Left hindlimb (tissue), 1 donor: ENCODE measurements at regions not wholly inside any gene's neighbourhood (a gene's known extent, or its start where the extent isn't known, plus 50 kb on each side); places are given as distances from the start of the nearest gene placed in this dataset.
"Not testable (repeated sequence)": the region's sequence is repeated elsewhere in the genome, so short reads cannot be mapped to it uniquely, and the experiment has no call there.

Source experiments
- DNase-seq: peaks from one replicate; pipeline ENCODE4 v3.0.0-alpha.2; 2018

DNA sequence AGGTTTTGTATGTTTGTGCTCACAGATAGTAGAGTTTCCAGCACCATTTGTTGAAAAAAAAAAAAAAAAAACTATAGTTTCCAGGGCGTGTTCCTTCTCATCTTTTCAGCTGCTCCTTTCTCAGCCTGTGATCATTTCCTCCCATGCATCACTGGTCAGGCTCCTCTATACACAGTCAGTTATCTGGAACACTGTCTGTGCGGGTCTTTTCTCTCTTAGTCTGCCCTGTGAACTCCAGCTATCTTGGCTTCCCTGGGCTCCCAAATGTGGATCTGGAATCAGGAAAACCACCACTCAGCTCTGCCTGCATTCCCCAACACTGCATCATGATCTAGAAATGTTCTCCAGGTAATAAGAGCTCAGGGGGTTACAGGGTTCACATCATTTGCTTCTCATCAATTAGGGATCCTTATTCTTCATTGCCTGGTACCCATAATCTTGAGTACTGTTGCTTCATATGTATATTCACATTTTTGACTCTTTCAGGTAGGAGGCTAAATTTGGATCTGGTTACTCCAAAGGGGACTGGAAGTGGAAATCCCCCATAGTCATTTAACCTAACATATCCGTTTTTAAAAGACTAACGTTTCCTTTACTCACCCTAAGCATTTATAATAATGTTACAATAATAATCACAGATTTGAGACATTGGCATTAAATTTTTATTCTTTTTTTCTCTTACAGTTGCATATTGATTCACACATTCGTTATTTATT is 221.8 kb upstream of the KLF3 start:
- DNase-seq, result no peak

DNA sequence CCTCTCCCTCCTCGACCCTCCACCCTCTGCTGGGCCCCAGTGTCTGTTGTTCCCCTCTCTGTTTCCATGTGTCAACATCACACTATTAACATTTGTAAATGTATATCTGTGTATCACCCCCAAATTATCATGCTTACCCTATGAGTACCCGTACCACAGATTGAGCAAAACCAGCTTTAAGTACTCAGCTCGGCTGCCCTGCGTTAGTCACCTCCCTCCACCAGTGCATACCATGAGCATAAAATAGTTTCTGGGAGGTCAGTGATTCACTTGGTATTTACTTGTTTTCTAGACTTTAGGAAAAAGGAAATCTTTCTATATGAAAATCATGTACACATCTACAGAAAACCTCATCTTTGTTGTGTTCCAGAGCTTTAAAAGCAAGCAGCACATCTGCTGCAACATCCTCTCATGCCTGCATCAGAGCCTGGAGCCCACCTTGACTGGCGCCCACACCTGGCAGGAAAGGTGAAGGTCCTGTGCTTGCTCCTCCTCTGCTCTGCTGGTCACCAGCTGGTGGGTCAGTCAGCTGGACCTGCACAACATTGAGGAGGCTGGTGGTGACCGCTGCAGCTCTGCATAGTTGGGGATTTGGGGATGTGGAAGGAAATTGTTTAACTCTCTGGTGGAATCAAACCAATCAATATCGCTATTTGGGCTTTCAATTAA is 214.4 kb upstream of the KLF3 start:
- DNase-seq, result no peak

DNA sequence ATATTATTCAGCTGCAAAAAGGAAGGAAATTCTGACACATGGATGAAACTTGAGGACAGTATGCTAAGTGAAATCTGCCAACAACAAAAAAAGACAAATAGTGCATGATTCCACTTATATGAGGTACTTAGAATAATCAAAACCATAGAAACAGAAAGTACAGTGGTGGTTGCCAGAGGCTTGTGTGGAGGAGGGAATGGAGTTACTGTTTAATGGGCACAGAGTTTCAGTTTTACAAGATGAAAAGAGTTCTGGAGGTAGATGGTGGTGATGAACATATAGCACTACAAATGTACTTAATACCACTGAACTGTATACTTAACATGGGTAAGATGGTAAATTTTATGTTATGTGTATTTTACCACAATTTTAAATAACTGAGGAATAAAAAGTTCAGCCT is 212.0 kb upstream of the KLF3 start:
- DNase-seq, result no peak

DNA sequence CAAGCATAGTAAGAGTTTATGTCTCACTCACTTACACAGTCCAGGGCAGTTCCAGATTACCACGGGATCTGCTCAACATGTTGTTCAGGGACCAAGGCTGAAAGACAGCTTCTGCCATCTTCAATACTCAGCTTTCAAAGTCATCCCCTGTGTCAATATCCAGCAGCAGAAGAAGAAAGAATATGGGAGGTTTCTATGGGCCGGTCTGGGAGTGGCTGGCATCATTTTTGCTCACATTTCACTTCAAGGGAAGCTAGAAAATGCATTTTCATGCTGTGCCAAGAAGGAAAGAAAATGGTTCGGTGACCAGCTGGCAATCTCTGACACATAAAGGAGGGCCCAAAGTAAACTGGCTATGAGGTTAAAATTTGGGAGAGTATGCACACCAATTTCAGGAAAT is 211.5 kb upstream of the KLF3 start:
- no peak for DNase-seq

GRCh38 chr4:38453253-38453881 is 210.6 kb upstream of the KLF3 start:
- no peak for DNase-seq

GRCh38 chr4:38454284-38454683 is 209.7 kb upstream of the KLF3 start:
- no peak for DNase-seq

DNA sequence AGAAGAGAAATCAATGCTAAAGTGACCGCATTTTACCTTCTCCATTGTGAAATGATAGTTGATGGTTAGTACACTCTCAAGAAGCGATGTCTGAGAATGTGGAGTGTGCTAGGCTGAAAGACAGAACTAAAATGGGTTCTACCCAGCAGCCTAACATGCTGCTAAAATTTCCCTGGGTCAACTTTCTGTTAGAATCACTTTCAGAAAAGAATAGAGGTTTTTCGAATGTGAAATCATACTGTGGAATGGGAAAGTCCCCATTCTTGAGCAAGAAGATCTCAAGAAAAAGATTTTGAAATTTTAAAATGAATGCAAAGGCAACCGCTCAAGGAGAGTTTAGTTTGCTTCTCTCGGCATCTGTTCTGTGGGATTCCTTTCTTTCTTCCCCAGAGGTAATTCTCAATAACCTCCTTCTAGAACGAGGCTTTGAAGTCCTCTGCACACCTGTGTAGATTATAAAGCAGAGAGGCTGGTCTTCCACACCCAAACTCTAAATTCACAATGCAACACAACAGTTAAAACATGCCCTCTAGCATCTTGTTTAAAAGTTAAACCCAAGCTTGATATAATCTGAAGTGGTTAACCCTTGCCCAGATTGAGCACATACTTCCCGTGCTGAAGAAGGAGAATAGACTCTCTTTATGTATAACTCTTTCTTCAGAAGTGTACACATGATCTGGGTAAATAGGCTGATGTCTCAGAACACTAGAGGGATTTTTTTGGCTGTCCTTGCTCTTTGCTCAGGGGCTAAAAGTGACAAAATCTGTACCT is 208.7 kb upstream of the KLF3 start:
- no peak for DNase-seq

DNA sequence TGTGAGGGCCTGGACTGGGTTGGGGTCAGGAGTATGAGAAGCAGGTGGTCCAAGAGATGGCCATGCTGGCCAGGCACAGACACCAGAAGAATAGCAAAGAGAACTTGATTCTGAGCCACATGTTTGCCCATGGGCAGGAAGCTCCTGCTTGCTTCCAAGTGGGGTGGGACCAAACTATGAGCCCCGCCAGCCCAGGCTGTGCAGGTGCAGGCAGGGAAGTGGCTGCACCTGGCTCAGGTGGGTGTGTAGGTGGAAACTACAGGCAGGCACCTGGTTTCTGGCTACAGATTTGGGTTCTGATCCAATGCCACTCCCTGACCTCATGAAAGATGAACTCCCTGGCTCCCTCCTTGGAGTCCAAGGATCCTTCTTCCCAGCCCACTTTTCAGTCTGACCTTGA is 207.9 kb upstream of the KLF3 start:
- no peak for DNase-seq

- no peak for DNase-seq
Measured at GRCh38 chr4:38461342-38461741, 202.7 kb upstream of the KLF3 start.

- DNase-seq, result no peak
Measured at GRCh38 chr4:38462367-38463055, 201.5 kb upstream of the KLF3 start.

DNA sequence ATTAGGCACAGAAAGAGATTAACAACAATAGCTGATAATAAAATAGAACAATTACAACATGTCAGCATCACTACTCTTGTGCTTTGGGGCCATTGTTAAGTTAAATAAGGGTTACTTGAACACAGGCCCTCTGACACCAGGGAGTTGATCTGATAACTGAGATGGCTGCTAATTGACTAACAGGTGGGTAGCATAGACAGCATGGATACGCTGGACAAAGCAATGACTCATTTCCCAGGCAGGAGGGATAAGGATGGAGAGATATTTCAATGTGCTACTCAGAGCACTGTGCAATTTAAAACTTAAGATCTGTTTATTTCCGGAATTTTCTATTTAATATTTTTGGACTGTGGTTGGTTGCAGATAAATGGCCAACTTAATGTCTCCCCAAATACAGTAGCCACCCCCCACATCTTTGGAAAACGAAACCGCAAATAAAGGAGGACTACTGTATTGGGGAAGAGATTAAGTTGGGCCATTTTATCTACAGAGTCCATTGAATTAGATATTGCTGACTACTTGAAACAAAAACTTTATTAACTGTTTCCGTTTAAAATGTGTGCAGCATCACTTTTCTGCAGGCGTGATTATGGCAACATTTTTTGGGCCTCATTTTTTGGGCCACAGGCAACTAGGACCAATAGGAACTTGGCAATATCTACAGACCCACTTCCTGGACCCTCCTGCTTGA is 200.6 kb upstream of the KLF3 start:
- no peak for DNase-seq

- DNase-seq, result no peak
Measured at GRCh38 chr4:38464328-38464727, 199.7 kb upstream of the KLF3 start.

DNA sequence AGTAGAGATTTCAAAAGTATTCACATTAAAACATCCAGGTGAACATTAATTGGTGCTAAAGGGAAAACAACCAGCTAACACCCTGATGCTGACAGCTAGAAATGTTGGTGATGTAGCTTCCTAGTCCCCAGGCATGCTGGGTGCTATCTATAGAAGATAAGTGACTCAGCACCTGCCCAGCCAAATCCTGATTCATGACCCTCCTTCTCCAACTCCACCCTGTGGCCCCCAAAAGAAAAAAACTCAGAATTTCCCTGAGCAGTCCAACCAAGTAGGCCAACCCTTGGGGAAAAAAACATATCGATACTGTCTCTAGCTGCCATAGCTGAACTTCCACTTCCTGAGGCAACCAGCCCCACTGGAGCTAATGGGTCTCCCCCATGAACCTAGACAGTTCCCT is 197.6 kb upstream of the KLF3 start:
- no peak for DNase-seq

GRCh38 chr4:38467296-38467695 is 196.7 kb upstream of the KLF3 start:
- DNase-seq, result no peak

- DNase-seq, result no peak
Measured at GRCh38 chr4:38468339-38468866, 195.6 kb upstream of the KLF3 start.

GRCh38 chr4:38469410-38469809 is 194.6 kb upstream of the KLF3 start:
- no peak for DNase-seq

- no peak for DNase-seq
Measured at GRCh38 chr4:38470735-38471262, 193.2 kb upstream of the KLF3 start.

- no peak for DNase-seq
Measured at GRCh38 chr4:38482696-38483095, 181.3 kb upstream of the KLF3 start.

DNA sequence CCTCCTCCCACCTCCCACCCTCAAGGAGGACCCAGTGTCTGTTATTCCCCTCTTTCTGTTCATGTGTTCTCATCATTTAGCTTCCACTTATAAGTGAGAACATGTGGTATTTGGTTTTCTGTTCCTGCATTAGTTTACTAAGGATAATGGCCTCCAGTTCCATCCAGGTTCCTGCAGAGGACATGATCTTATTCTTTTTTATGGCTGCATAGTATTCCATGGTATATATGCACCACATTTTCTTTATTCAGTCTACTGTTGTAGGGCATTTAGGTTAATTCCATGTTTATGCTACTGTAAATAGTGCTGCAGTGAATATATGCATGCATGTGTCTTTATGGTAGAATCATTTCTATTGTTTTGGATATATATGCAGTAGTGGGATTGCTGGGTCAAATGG is 180.4 kb upstream of the KLF3 start:
- not testable (repeated sequence) for DNase-seq

DNA sequence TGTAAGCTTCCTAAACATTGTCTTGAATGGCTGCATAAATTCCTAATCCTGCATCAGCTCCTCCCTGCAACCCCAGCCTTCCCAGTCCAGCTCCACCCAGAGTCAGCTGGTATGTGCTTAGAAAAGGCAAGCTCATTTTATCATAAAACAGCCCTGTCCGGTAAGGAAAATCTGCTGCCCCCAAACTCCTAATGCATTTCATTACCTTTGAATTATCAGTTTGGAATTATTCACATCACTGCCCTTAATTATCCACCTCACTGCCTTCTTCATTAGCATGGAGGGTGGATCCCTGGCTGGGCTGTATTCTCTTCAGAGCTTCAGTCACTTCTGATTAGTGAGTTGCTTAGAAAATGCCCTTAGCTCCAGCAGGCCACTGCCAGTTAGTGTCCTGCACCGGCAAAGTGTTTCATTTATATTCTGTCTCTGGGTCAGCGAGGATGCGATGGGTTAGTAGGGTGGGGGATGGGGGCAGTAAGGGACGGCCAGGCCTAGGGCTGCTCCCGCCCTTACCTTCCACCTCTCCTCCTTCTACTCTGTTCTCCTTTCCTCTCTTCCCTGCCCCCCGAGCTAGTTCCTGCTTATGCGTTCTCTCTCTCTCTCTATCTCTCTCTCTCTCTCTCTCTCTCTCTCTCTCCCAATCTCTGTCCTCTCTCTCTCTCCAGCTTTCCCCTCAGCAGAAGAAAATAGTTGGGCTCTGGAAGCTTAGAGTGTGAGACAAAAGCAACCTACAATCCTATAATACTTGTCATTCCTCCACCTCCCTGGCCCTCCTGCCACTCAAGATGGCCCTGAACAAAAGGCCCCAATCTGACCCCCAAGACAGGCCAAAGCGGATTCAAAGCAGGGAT is 174.8 kb upstream of the KLF3 start:
- DNase-seq, result peak; percentile 45
